GM19099 (cell line): ENCODE measurements at regions not wholly inside any gene's neighbourhood (a gene's known extent, or its start where the extent isn't known, plus 50 kb on each side); places are given as distances from the start of the nearest gene placed in this dataset.

Experiments
- POLR2A ChIP-seq: IDR thresholded peaks from 3 replicates; pipeline ENCODE4 v1.6.1; 2011; ENCODE audit warnings: low read depth; ENCODE audit not compliant: insufficient read length; ENCODE audit errors: extremely low read depth

- no peak for TF ChIP-seq POLR2A
Measured at GRCh38 chr19:28500982-28501630, 711.8 kb downstream of the UQCRFS1 start.

- no peak for TF ChIP-seq POLR2A
Measured at GRCh38 chr19:28500296-28500695, 712.7 kb downstream of the UQCRFS1 start.

GRCh38 chr19:28498404-28498976, 714.5 kb downstream of the UQCRFS1 start:
- no peak for TF ChIP-seq POLR2A

- TF ChIP-seq POLR2A: no peak
Measured at GRCh38 chr19:28497887-28498286, 715.1 kb downstream of the UQCRFS1 start.

GRCh38 chr19:28497137-28497536, 715.8 kb downstream of the UQCRFS1 start:
- no peak for TF ChIP-seq POLR2A

GRCh38 chr19:28495046-28495445, 717.9 kb downstream of the UQCRFS1 start:
- no peak for TF ChIP-seq POLR2A

- no peak for TF ChIP-seq POLR2A
Measured at GRCh38 chr19:28494461-28494860, 718.5 kb downstream of the UQCRFS1 start.

GRCh38 chr19:28493884-28494283, 719.1 kb downstream of the UQCRFS1 start:
- TF ChIP-seq POLR2A: no peak

- no peak for TF ChIP-seq POLR2A
Measured at GRCh38 chr19:28492621-28493020, 720.3 kb downstream of the UQCRFS1 start.

GRCh38 chr19:28492201-28492600, 720.8 kb downstream of the UQCRFS1 start:
- no peak for TF ChIP-seq POLR2A

GRCh38 chr19:28489776-28490175, 723.2 kb downstream of the UQCRFS1 start:
- TF ChIP-seq POLR2A: no peak

GRCh38 chr19:28489126-28489660, 723.8 kb downstream of the UQCRFS1 start:
- no peak for TF ChIP-seq POLR2A

GRCh38 chr19:28487999-28488398, 725.0 kb downstream of the UQCRFS1 start:
- no peak for TF ChIP-seq POLR2A

- no peak for TF ChIP-seq POLR2A
Measured at GRCh38 chr19:28486926-28487325, 726.0 kb downstream of the UQCRFS1 start.

GRCh38 chr19:28486473-28486872, 726.5 kb downstream of the UQCRFS1 start:
- no peak for TF ChIP-seq POLR2A

GRCh38 chr19:28485292-28485691, 727.7 kb downstream of the UQCRFS1 start:
- TF ChIP-seq POLR2A: no peak
